ENCODE measurements at regions not wholly inside any gene's neighbourhood (a gene's known extent, or its start where the extent isn't known, plus 50 kb on each side); places are given as distances from the start of the nearest gene placed in this dataset.

- intact Hi-C loops (cut with DNase I): no loop called here
- DNase-seq (ENCODE audit: low spot score in 2 of 2): no peak
- TF ChIP-seq CTCF (IDR thresholded peaks at IDR 0.05): no peak
- no peaks in the 10 kb centered on the region for H3K4me1 ChIP-seq
- no peak overlapping the region for H3K27ac ChIP-seq
- no peaks in the 10 kb centered on the region for H3K9me3 ChIP-seq
- no peaks in the 10 kb centered on the region for H3K36me3 ChIP-seq
- H3K4me3 ChIP-seq: no peak overlapping the region
- H3K27me3 ChIP-seq: no peaks in the 10 kb centered on the region
These were observed 584.8 kb downstream of the DIPK2A start for GRCh38 chr3:144556392-144556791.

- intact Hi-C loops (cut with DNase I): no loop called here
- no peaks in the 10 kb centered on the region for H3K9me3 ChIP-seq
- H3K27me3 ChIP-seq: no peaks in the 10 kb centered on the region
- H3K4me3 ChIP-seq: no peak overlapping the region
- no peaks in the 10 kb centered on the region for H3K36me3 ChIP-seq
- DNase-seq (ENCODE audit: low spot score in 2 of 2): no peak
- no peaks in the 10 kb centered on the region for H3K4me1 ChIP-seq
- TF ChIP-seq CTCF (IDR thresholded peaks at IDR 0.05): no peak
- no peak overlapping the region for H3K27ac ChIP-seq
These were observed 585.9 kb downstream of the DIPK2A start for GRCh38 chr3:144557515-144557914.

GRCh38 chr3:144564011-144564410 is 592.4 kb downstream of the DIPK2A start:
- no peak for TF ChIP-seq CTCF (IDR thresholded peaks at IDR 0.05)
- intact Hi-C loops (cut with DNase I): no loop called here
- Histone ChIP-seq H3K27ac (no peak overlapping the region), H3K4me1 (no peaks in the 10 kb centered on the region), H3K9me3 (no peaks in the 10 kb centered on the region), H3K4me3 (no peak overlapping the region), H3K36me3 (no peaks in the 10 kb centered on the region), H3K27me3 (no peaks in the 10 kb centered on the region)
- no peak for DNase-seq (ENCODE audit: low spot score in 2 of 2)

- intact Hi-C loops (cut with DNase I): no loop called here
- Histone ChIP-seq H3K9me3 (no peaks in the 10 kb centered on the region), H3K4me3 (no peak overlapping the region), H3K36me3 (no peaks in the 10 kb centered on the region), H3K27me3 (no peaks in the 10 kb centered on the region), H3K4me1 (no peaks in the 10 kb centered on the region), H3K27ac (no peak overlapping the region)
- no peak for DNase-seq (ENCODE audit: low spot score in 2 of 2)
- no peak for TF ChIP-seq CTCF (IDR thresholded peaks at IDR 0.05)
These were observed 594.7 kb downstream of the DIPK2A start for GRCh38 chr3:144566320-144566719.

GRCh38 chr3:144569651-144570050 is 598.0 kb downstream of the DIPK2A start:
- H3K4me1 ChIP-seq: no peaks in the 10 kb centered on the region
- DNase-seq (ENCODE audit: low spot score in 2 of 2): no peak
- H3K9me3 ChIP-seq: no peaks in the 10 kb centered on the region
- H3K27me3 ChIP-seq: no peaks in the 10 kb centered on the region
- no peak overlapping the region for H3K4me3 ChIP-seq
- H3K27ac ChIP-seq: no peak overlapping the region
- H3K36me3 ChIP-seq: no peaks in the 10 kb centered on the region
- no peak for TF ChIP-seq CTCF (IDR thresholded peaks at IDR 0.05)
- intact Hi-C loops (cut with DNase I): no loop called here

- no peak overlapping the region for H3K27ac ChIP-seq
- H3K9me3 ChIP-seq: no peaks in the 10 kb centered on the region
- no peak for DNase-seq (ENCODE audit: low spot score in 2 of 2)
- no peaks in the 10 kb centered on the region for H3K36me3 ChIP-seq
- H3K4me1 ChIP-seq: no peaks in the 10 kb centered on the region
- no peak for TF ChIP-seq CTCF (IDR thresholded peaks at IDR 0.05)
- H3K27me3 ChIP-seq: no peaks in the 10 kb centered on the region
- no peak overlapping the region for H3K4me3 ChIP-seq
- intact Hi-C loops (cut with DNase I): no loop called here
These were observed 612.2 kb downstream of the DIPK2A start for GRCh38 chr3:144583871-144584270.
